GM19397 (cell line): ENCODE measurements at regions not wholly inside any gene's neighbourhood (a gene's known extent, or its start where the extent isn't known, plus 50 kb on each side); places are given as distances from the start of the nearest gene placed in this dataset.
"Not testable (repeated sequence)": the region's sequence is repeated elsewhere in the genome, so short reads cannot be mapped to it uniquely, and the experiment has no call there.

Experiments used
- ATAC-seq: cut with Tn5 transposase; IDR thresholded peaks from one replicate; pipeline ENCODE4 v1.9.1; 2021; ENCODE audit warnings: mild to moderate bottlenecking, moderate library complexity; ENCODE audit not compliant: unreplicated experiment

DNA sequence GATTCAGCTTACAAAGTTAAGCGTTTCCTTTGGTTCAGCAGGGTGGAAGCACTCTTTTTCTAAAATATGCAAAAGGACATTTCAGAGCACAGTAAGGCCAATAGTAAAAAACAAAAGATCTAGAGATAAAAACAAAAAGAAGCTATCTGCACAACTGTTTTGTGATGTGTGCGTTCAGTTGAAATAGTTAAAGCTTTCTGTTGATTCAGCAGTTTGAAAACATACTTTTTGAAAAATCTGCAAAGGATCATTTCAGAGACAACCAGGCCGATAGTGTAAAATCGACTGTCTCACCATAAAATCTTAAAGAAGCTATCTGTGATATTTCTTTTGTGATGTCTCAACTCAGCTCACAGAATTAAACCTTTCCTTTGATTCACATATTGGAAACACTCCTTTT lies 300.0 kb upstream of the ALG10B start:
- ATAC-seq = no peak

DNA sequence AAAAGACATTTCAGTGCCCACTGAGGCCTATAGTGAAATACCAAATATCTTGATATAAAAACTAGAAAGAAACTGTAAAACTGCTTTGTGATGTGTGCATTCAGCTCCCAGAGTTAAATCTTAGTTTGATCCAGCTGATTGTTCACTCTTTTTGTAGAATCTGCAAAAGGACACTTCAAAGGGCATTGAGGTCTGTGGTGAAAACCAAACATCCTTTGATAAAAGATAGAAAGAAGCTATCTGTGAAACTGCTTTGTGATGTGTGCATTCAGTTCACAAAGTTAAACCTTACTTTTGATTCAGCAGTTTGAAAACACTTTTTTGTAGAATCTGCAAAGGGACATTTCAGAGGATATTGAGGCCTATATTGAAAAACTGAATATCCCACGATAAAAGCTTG lies 290.7 kb upstream of the ALG10B start:
- no peak for ATAC-seq

DNA sequence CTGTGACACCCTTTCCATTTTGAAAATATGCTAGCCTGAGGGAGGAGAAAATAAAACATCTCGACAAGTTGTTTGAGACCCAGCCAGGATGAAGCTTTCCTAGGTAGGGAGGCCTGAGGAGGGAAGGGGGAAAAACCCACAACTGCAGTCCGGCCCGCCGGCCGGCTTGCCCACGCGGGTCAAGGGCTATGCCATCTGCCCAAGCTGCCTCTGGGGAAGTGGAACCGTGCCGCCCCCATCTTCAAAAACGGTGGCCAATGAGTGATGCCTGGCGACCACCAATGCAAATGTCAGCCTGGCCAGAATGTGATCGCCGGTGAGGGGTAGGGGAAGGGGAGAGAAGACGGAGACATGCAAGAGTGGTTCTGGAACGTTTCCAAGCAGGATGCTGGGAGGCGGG lies 263.5 kb upstream of the ALG10B start:
- ATAC-seq = no peak

DNA sequence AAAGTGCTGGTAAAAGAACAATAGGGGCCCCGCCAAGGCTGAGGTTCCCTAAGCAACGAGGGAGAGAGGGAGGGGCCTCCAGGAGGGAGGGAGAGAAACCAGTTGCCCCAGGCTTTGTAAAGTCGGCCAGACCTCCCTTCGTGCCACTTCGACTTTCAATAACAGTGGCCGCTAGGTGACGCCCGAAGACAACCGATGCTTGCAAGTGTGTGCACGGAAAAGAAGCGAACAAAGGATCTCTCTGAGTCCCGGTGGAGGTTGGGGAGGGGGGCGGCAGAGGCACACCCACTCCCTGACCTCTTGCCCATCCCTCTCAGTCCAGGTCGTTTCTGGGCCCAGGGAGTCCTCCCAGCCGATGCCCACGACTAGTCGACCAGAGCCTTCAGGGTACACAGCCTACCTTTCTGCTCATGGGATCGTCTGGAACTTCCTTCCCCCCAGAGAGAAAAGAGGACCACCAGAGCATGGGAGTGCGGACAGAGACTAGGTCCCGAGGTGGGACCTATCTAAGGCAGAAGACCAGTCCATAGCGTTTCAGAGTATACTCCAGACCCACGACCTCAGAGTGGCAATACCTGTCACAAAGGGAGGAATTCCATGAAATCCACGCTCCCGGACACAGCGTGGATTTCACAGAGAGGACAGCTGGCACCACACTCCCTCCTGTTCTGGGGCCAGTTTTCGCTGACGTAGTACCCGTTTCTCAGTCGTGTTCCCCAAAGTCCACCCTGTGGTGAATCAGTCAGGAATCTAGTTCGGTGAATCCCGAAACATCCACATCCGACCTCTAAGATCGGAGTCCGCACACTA lies 262.7 kb upstream of the ALG10B start:
- no peak for ATAC-seq

DNA sequence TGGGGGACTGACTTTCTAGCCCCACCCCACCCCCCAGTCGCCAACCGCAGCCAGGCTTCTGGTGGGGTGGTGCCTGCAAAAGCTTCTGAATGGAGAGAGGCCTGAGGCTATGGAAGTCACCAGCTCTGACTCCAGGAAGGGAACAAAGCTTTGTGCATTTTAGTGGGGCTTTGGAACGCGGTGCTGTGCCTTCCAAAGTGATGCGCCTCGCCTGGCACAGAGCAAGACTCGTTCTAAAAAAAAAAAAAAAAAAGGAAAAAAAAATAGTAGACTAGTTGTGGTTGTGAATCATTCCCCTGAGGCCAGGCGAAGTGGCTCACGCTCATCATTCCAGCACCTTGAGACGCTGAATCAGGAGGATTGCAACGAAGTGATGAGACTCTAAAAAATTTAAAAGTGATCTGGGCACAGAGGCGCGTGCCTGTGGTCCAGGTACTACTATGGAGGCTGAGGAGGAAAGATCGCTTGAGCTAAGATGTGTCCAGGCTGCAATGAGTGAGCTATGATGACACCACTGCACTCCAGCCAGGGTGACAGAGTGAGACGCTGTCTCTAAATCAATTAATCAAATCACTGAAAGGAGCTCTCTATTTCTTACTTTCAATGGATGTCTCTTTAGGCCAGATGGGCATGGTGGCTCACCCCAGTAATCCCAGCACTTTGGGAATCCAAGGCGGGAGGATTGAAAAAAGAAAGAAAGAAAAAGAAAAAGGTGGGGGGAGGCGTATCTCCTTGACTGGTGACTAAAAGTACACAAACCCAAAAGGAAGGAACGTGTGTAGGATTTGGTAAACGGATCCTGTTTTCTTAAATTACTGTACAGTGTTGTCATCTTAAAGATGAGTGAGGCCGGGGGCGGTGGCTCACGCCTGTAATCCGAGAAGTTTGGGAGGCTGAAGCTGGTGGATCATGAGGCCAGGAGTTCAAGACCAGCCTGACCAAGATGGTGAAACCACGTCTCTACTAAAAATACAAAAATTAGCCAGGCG lies 259.6 kb upstream of the ALG10B start:
- ATAC-seq = no peak

DNA sequence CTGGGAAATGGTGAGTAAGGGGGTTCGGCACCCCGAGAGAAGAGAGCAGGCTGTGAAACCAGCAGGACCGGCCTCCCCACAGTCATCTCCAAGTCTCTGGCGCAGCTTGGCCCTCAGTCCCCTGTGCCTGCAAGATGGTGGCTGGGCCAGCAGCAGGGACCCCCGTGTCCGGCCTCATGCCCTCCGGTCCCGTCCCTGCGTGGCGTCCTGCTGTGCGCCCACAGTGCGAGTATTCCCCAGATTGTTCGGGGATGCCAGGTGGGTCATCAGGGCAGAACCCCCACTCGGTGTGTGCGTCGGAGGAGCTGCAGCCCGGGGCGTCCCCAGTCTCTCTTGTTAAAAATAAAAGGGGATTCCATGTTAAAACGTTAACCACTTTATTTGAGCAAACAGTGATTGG lies 216.9 kb upstream of the ALG10B start:
- ATAC-seq = no peak

DNA sequence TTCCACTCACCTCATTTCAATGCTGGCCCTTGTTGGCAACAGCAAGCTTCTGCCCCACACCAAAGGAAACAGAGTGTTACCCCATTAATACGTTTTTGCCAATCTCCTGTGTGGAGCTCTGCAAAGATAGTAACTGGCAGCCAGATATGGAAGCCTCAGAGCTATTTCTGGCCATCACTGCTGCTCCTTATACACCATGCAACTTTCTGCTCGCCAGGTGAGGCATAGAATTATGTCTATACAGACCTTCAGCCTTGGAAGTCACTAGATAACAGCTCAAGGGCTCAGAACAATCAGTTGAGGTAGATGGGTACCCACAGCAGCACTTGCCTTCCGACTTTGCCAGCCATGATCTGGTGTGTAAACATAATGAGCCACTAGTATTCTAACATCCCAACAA lies 214.8 kb upstream of the ALG10B start:
- no peak for ATAC-seq

DNA sequence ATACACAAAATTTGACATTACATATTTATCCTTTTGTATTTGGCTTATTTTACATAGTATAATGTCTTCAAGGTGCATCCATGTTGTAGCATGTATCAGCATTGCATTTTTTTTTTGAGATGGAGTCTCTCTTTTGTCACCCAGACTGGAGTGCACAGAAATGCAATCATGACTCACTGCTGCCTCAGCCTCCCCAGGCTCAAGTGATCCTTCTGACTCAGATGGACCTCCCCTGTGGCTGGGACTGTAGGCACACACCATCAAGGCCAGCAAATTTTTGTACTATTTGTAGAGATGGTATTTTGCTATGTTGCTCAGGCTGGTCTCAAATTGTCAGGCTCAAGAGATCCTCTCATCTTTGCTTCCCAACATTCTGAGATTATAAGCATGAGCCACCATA lies 214.4 kb upstream of the ALG10B start:
- ATAC-seq = no peak

DNA sequence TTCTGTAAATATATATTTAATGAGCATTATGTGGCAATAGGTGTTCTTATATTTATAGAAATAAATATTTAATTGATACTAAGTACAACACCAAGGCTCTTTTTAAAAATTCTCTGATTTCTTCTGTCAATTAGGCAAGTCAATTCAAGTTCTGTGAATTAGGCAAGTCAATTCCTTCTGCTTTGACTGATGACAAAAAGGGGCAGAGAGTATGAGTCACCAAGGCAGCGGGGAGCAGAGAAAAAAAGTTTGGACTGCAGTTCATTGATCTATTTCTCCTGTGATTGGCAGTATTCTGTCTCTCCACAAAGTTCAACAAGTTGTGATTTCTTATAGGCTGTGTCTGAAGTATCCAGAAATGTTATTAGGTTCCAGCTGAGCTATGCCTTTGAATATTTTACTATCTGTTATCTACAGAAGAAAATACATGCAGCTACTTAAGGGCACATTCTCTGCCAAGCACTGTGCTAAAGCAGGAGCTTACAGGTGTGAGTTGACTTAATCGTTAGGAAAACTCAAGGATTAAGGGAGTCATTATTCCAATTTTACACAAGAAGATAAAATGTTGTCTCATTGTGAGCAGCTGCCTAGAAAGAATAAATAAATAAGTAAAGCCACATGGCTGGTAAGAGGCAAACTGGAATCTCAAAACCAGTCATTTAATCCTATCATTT lies 206.4 kb upstream of the ALG10B start:
- ATAC-seq = no peak

DNA sequence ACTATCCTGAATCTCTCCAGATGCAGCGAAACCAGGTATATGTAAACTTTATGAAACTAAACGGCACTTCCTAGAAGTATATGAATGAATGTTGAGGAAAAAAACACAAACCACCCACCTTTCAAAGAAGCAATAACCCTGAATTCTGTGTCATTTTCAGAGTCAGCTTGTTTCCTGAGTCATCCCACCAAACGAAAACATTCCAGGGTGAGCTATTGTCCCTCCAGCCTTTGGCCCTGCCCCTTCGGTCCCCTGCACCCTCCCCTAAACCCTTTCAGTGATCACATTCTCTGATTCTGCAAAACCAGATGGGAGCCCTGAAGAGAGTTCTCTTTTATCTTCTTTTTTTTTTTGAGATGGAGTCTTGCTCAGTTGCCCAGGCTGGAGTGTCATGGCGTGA lies 202.6 kb upstream of the ALG10B start:
- no peak for ATAC-seq

DNA sequence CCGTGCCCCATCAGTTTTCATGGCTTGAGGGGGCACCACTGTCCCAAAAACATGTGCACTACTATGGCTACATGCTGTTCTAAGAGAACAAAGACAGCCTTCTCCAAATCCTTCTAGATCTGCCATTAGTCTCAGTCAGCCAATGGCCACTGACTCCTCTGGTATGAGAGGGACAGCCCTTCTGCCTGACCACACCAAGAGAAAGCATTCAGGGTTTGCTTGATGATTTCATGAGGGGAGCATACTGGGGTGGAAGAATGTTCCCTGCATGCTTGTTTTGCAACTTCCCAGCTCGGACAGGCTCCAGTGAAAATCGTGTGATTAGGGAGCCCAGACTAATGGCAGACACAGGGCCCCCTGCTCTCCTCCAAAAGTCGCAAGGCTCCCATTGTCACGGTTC lies 199.6 kb upstream of the ALG10B start:
- no peak for ATAC-seq

DNA sequence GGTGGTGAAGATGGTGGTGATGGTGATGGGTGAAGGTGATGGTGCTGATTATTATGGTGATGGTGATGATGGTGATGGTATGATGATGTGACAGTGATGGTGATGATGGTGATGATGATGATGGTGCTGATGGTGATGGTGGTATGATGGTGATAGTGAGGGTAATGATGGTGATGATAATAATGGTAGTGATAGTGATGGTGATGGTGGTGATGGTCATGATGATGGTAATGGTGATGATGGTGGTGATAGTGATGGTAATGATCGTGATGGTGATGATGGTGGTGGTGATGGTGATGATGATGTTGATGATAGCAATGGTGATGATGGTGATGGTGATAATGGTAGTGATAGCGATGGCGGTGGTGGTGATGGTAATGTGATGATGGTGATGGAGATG lies 197.9 kb upstream of the ALG10B start:
- ATAC-seq = no peak

DNA sequence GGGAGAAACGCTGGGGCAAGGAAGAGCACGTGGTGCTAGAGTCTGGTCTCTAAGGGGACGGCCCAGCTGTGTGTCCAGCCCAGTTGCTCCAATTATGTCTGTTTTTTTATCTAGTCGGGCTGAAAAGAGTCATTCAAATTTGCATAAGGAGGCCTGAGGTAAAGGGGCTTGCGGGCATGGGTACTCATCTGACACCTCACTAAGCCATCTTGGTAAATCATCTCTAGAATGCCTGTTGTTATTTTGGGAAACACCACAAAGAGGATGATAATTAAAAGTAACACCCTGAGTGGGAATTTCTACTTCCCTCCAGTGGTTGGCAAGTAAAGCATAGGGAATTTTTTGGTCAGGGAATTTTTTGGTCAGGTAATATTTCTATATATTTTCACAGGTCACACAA lies 196.1 kb upstream of the ALG10B start:
- ATAC-seq = no peak

DNA sequence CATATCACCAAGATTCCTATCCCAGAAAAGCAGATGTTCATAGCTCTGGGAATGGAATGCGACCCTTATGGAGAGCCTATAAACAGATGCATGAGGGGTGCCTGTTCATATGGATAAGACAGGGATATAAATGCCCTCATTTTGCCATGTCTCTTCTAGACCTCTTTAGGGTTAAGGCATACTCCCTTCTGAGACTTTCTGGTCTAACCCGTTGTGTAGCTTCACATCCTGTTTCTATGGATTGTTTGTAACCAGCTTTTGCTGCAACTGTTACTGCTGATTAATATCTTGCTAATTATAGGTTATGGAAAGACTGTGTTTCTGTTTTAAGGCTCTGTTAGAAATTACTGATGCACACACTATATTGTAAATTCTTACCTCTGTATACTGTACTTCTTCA lies 193.5 kb upstream of the ALG10B start:
- ATAC-seq = not testable (repeated sequence)

DNA sequence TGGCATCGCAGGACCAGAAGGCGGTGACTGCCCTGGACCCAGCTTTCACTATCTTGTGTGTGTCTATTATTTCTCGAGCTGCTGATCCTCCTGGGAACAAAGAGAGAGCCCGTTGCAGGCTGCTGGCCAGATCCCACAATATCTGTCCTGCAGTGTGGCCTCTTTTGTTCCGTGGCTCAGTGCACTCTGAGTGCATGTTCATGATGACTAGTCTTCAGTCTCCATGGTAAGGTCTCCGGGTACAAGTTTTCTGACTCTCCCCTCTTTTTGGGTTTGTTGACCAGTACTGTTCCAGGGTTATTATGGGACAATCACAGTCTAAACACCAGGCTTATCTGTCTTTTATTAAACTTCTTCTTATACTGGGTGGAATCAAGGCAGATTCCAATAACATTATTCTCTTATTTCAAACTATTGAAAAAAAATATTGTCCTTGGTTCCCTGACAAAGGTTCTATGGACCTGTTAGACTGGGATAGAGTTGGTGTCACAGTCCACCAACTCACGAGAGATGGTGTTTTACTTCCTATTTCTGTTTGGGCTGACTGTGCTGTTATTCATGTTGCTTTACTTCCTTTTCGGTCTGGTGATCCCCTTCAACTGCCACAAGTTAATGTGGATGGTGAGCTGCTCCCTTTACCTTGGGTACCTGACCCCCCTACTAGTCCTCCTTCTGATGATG lies 192.9 kb upstream of the ALG10B start:
- ATAC-seq = no peak

DNA sequence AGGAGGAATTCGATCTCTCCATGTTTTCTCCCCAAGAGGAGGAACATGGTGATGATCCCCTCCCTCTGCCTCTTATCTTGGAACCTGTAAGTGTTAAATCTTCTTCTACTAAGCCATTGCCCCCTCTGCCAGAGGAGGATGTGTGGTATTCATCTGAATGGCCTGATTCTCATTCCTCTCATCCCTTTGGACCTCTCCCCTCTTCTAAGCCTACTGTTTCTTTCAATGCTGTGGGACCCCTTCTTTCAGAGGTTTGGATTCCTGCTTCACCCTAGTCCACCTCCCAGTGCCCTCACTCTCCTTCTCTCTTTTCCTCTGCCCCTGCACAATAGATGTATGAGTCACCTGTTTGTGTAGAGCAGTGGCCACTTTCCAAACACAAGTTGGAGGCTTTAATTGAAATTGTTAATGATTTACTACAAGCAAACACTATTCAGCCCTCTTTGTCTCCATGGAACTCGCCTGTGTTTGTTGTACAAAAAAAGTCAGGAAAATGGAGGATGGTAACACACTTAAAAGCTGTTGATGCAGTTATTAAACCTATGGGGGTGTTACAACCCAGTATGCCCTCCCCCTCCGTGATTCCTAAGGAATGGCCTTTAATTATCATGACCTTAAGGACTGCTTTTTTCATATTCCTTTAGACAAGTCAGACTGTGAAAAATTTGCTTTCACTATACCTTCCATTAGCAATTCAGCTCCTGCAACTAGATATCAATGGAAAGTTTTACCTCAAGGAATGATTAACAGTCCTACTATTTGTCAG lies 192.1 kb upstream of the ALG10B start:
- ATAC-seq = no peak

DNA sequence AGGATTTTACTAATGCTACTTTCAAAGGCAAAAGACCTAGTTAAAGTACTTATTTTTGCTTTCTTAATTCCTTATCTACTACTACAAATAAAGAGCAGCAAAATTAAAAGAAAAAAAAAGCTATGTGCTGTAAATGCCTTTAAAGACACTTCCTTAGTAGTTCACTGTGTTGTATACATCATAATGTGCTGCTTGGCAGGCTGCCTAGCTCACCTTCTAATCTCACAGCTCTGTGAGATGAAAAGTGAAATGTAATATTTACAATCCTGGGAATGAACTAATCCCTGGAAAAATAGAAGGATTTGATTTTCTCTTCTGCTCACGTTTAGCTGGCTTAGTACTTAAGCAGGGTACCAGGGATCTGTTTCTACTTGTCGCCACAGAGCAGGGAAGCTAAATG lies 184.4 kb upstream of the ALG10B start:
- no peak for ATAC-seq

DNA sequence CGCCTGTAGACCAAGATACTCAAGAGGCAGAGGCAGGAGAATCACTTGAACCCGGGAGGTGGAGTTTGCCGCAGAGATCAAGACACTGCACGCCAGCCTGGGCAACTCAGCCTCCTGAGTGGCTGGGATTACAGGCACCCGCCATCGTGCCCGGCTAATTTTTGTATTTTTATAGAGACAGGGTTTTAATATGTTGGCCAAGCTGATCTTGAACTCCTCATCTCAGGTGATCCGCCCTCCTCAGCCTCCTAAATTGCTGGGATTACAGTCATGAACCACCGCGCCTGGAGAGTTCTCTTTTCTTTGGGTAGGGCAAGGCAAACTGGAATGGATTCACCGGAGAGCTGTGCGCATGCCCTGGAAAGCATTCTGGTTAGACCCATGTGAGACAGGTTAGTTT lies 179.3 kb upstream of the ALG10B start:
- no peak for ATAC-seq

DNA sequence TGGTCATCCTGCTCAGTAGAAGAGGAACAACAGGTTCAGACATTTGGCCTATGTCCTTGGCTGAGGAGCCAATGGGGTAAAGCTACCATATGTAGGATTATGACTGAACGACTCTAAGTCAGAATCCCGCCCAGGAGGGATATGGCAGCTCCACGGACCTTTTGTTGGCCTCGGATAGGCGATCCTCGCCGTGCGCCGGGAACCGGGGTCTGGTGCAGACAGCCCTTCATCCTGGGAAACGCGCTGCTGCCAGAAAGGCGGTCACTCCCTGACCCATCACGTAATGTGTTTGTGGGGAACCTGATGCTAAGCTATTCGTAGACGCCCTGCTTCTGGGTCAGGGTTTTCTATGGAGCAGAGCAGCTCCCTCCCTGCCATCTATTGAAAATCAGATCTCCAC lies 178.9 kb upstream of the ALG10B start:
- ATAC-seq = no peak
